ENCODE measurements at regions not wholly inside any gene's neighbourhood (a gene's known extent, or its start where the extent isn't known, plus 50 kb on each side); places are given as distances from the start of the nearest gene placed in this dataset.
"Not testable (repeated sequence)": the region's sequence is repeated elsewhere in the genome, so short reads cannot be mapped to it uniquely, and the experiment has no call there.

GRCh38 chr12:37546901-37547475, 769.6 kb upstream of the ALG10B start:
- Histone ChIP-seq H3K4me1 (ENCODE audit: control insufficient read depth, insufficient read depth, low read length) (no peaks in the 10 kb centered on the region), H3K9ac (ENCODE audit: low read depth, low read length) (no peak overlapping the region), H3K4me3 (ENCODE audit: low read depth, low read length) (no peak overlapping the region), H3K27ac (ENCODE audit: low read depth, low read length) (no peak overlapping the region), H3K27me3 (ENCODE audit: control insufficient read depth, insufficient read depth, low read length) (no peaks in the 10 kb centered on the region), H3K9me3 (ENCODE audit: control insufficient read depth, insufficient read depth, low read length) (peaks cover 87% of the 10 kb centered on the region), H3K36me3 (ENCODE audit: control insufficient read depth, insufficient read depth, low read length) (no peaks in the 10 kb centered on the region)

DNA sequence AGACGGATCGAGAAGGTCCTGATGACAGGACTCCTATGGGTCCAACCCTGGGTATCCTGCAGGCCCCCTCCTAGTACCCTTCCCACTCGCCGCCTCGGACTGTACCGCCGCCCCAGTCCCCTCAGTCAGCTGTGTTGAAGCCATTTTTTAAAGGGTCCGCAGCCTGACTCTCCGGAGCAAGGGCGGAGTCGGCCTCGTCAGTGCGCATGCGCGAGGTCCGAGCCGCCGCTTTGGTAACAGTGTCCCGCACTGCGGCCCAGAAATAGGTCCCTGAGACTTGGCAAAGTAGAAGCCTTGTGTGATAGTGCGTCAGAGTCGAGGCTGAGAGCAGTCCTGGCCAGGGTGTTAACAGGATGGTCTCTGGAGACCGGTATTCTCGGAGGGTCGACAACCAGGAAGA, 769.0 kb upstream of the ALG10B start:
- no peaks in the 10 kb centered on the region for H3K36me3 ChIP-seq (ENCODE audit: control insufficient read depth, insufficient read depth, low read length)
- H3K4me3 ChIP-seq (ENCODE audit: low read depth, low read length): no peak overlapping the region
- no peak overlapping the region for H3K27ac ChIP-seq (ENCODE audit: low read depth, low read length)
- peaks cover 83% of the 10 kb centered on the region for H3K9me3 ChIP-seq (ENCODE audit: control insufficient read depth, insufficient read depth, low read length)
- no peak overlapping the region for H3K9ac ChIP-seq (ENCODE audit: low read depth, low read length)
- H3K4me1 ChIP-seq (ENCODE audit: control insufficient read depth, insufficient read depth, low read length): no peaks in the 10 kb centered on the region
- H3K27me3 ChIP-seq (ENCODE audit: control insufficient read depth, insufficient read depth, low read length): no peaks in the 10 kb centered on the region

DNA sequence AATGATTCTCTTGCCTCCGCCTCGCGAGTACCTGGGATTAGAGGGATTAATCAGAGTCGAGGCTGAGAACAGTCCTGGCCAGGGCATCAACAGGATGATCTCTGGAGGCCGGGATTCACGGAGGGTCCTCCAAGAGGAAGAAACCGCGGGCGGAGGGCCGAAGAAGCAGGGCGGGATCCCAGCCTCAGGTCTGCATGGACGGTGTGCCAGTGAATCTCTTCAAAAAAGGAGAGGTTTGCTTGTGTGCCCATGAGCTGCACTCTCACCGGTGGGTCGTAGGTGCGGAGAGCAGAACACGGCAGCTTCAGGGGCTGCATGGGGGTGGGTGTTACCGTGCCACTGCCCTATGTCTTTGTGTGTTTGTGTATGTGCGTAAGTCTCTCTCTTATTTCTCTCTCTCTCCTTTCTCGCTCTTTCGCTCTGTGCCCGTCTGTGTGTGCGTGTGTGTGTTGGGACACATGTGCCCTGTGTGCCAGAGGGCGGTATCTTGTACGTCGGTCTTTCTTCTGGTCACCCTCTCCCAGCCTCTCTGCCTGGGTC, 768.2 kb upstream of the ALG10B start:
- H3K4me3 ChIP-seq (ENCODE audit: low read depth, low read length): no peak overlapping the region
- H3K27ac ChIP-seq (ENCODE audit: low read depth, low read length): no peak overlapping the region
- H3K9ac ChIP-seq (ENCODE audit: low read depth, low read length): no peak overlapping the region
- H3K27me3 ChIP-seq (ENCODE audit: control insufficient read depth, insufficient read depth, low read length): no peaks in the 10 kb centered on the region
- peaks cover 77% of the 10 kb centered on the region for H3K9me3 ChIP-seq (ENCODE audit: control insufficient read depth, insufficient read depth, low read length)
- no peaks in the 10 kb centered on the region for H3K4me1 ChIP-seq (ENCODE audit: control insufficient read depth, insufficient read depth, low read length)
- H3K36me3 ChIP-seq (ENCODE audit: control insufficient read depth, insufficient read depth, low read length): no peaks in the 10 kb centered on the region

- H3K9me3 ChIP-seq (ENCODE audit: control insufficient read depth, insufficient read depth, low read length): peaks cover 54% of the 10 kb centered on the region
- not testable (repeated sequence) for H3K9ac ChIP-seq (ENCODE audit: low read depth, low read length)
Observed at GRCh38 chr12:37556957-37557356, 759.6 kb upstream of the ALG10B start.

DNA sequence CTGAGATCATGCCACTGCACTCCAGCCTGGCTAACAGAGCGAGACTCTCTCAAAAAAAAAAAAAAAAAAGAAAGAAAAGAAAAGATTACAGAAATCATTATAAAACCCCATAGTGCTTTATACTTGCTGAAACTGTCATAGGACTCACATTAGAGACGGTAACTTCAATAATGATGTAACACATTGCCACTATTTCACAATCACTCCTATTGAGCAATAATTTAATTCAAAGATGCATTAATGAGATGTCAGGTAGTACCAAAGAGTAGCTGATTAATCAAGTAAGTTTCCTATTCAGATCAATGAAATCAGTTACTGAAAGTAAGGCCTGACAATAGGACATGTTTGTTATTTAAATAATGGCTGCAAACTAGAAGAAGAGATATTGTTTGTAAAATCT, 751.5 kb upstream of the ALG10B start:
- Histone ChIP-seq H3K36me3 (ENCODE audit: control insufficient read depth, insufficient read depth, low read length) (no peaks in the 10 kb centered on the region), H3K4me3 (ENCODE audit: low read depth, low read length) (no peak overlapping the region), H3K4me1 (ENCODE audit: control insufficient read depth, insufficient read depth, low read length) (no peaks in the 10 kb centered on the region), H3K27ac (ENCODE audit: low read depth, low read length) (no peak overlapping the region), H3K27me3 (ENCODE audit: control insufficient read depth, insufficient read depth, low read length) (no peaks in the 10 kb centered on the region), H3K9me3 (ENCODE audit: control insufficient read depth, insufficient read depth, low read length) (peaks cover 62% of the 10 kb centered on the region), H3K9ac (ENCODE audit: low read depth, low read length) (no peak overlapping the region)

More at GRCh38 chr12:37556957-37557356, 759.6 kb upstream of the ALG10B start:
- not testable (repeated sequence) for H3K36me3 ChIP-seq (ENCODE audit: control insufficient read depth, insufficient read depth, low read length); H3K27me3 ChIP-seq (ENCODE audit: control insufficient read depth, insufficient read depth, low read length); H3K4me3 ChIP-seq (ENCODE audit: low read depth, low read length); H3K27ac ChIP-seq (ENCODE audit: low read depth, low read length); H3K4me1 ChIP-seq (ENCODE audit: control insufficient read depth, insufficient read depth, low read length)

DNA sequence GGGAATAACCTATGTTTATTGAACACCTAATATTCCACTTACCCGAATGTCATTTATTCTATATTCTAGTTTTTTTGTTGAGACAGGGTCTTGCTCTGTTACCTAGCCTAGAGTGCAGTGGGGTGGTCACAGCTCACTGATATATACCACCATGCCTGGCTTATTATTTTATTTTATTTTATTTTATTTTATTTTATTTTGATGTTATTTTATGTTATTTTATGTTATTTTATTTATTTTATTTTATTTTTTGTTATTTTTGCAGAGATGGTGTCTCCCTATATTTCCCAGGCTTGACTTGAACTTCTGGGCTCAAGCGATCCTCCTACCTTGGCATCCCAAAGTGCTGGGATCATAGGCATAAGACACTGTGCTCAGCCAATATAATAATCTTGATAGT, 746.0 kb upstream of the ALG10B start:
- H3K27ac ChIP-seq (ENCODE audit: low read depth, low read length); H3K4me1 ChIP-seq (ENCODE audit: control insufficient read depth, insufficient read depth, low read length); H3K27me3 ChIP-seq (ENCODE audit: control insufficient read depth, insufficient read depth, low read length); H3K36me3 ChIP-seq (ENCODE audit: control insufficient read depth, insufficient read depth, low read length); H3K9ac ChIP-seq (ENCODE audit: low read depth, low read length); H3K4me3 ChIP-seq (ENCODE audit: low read depth, low read length): not testable (repeated sequence)
- peaks cover 42% of the 10 kb centered on the region for H3K9me3 ChIP-seq (ENCODE audit: control insufficient read depth, insufficient read depth, low read length)

Measured in HUES48 (cell line).